Liver (tissue), 7 donors: ENCODE measurements at regions not wholly inside any gene's neighbourhood (a gene's known extent, or its start where the extent isn't known, plus 50 kb on each side); places are given as distances from the start of the nearest gene placed in this dataset.

Source experiments
- DNase-seq: peaks from one replicate; pipeline ENCODE4 v3.0.0-alpha.2; 2017; ENCODE audit warnings: low spot score
- H3K27ac ChIP-seq, 2 donors: one replicate each; pipeline ENCODE4 v1.7.0; 2013; ENCODE audit warnings: inconsistent platforms in 2 of 2, low read length in 2 of 2, control low read depth in 1 of 2, low read depth in 1 of 2, mild to moderate bottlenecking in 1 of 2
- H3K27me3 ChIP-seq, 4 donors: one replicate each; pipeline versions ENCODE4 v1.6.1 to v1.7.0; 2013; ENCODE audit warnings: low read length in 3 of 4, inconsistent platforms in 1 of 4, mild to moderate bottlenecking in 1 of 4, moderate library complexity in 1 of 4; ENCODE audit not compliant: control insufficient read depth in 4 of 4, insufficient read depth in 4 of 4
- H3K36me3 ChIP-seq, 4 donors: one replicate each; pipeline versions ENCODE4 v1.6.1 to v1.7.0; 2013; ENCODE audit warnings: low read length in 3 of 4, mild to moderate bottlenecking in 3 of 4, low read depth in 1 of 4, moderate library complexity in 1 of 4; ENCODE audit not compliant: control insufficient read depth in 4 of 4, insufficient read depth in 3 of 4
- H3K4me1 ChIP-seq, 4 donors: one replicate each; pipeline versions ENCODE4 v1.6.1 to v1.7.0; 2013; ENCODE audit warnings: low read length in 3 of 4, mild to moderate bottlenecking in 3 of 4, moderate library complexity in 1 of 4; ENCODE audit not compliant: control insufficient read depth in 4 of 4, insufficient read depth in 4 of 4
- H3K4me3 ChIP-seq, 3 donors: one replicate each; pipeline versions ENCODE4 v1.6.1 to v1.7.0; 2013; ENCODE audit warnings: low read length in 3 of 3, control low read depth in 1 of 3, low read depth in 1 of 3, mild to moderate bottlenecking in 1 of 3
- H3K9ac ChIP-seq, 2 donors: one replicate each; pipeline ENCODE4 v1.7.0; 2013; ENCODE audit warnings: low read length in 2 of 2, mild to moderate bottlenecking in 2 of 2, moderate library complexity in 2 of 2, control low read depth in 1 of 2, low read depth in 1 of 2
- H3K9me3 ChIP-seq, 4 donors: one replicate each; pipeline versions ENCODE4 v1.6.1 to v1.7.0; 2013; ENCODE audit warnings: low read length in 3 of 4; ENCODE audit not compliant: control insufficient read depth in 4 of 4
- CTCF ChIP-seq: fragments of 150-350 bp; IDR thresholded peaks from 2 replicates; pipeline ENCODE4 v1.5.1; 2017; ENCODE audit warnings: improper control_type of control experiment, low read depth, low read length; ENCODE audit not compliant: missing input control
- FOXA2 ChIP-seq: IDR thresholded peaks from 2 replicates; pipeline ENCODE4 v1.6.1; 2016; ENCODE audit warnings: antibody characterized with exemption
- GABPA ChIP-seq, 2 donors: IDR thresholded peaks in 1 of 2; conservative IDR thresholded peaks in 1 of 2; 2 replicates each; pipeline ENCODE4 v1.6.1; 2016; ENCODE audit warnings: antibody characterized with exemption in 2 of 2, mild to moderate bottlenecking in 1 of 2, moderate library complexity in 1 of 2
- HNF4A ChIP-seq, 2 donors: conservative IDR thresholded peaks; 2 replicates each; pipeline ENCODE4 v1.6.1; 2016; ENCODE audit warnings: antibody characterized with exemption in 2 of 2, mild to moderate bottlenecking in 2 of 2
- HNF4G ChIP-seq: IDR thresholded peaks from 2 replicates; pipeline ENCODE4 v1.6.1; 2016; ENCODE audit warnings: antibody characterized with exemption
- MAX ChIP-seq: IDR thresholded peaks from 2 replicates; pipeline ENCODE4 v1.6.1; 2016; ENCODE audit warnings: antibody characterized with exemption
- NR2F2 ChIP-seq: IDR thresholded peaks from 2 replicates; pipeline ENCODE4 v1.6.1; 2016; ENCODE audit warnings: antibody characterized with exemption
- RAD21 ChIP-seq, 2 donors: IDR thresholded peaks; 2 replicates each; pipeline ENCODE4 v1.6.1; 2016; ENCODE audit warnings: antibody characterized with exemption in 2 of 2, mild to moderate bottlenecking in 2 of 2
- REST ChIP-seq: IDR thresholded peaks from 2 replicates; pipeline ENCODE4 v1.6.1; 2016; ENCODE audit warnings: antibody characterized with exemption, mild to moderate bottlenecking
- RXRA ChIP-seq, 2 donors: IDR thresholded peaks; 2 replicates each; pipeline ENCODE4 v1.6.1; 2017 to 2018; ENCODE audit warnings: antibody characterized with exemption in 2 of 2, mild to moderate bottlenecking in 1 of 2
- YY1 ChIP-seq: IDR thresholded peaks from 2 replicates; pipeline ENCODE4 v1.6.1; 2016; ENCODE audit warnings: antibody characterized with exemption, mild to moderate bottlenecking
- ZBTB33 ChIP-seq: IDR thresholded peaks from 2 replicates; pipeline ENCODE4 v1.6.1; 2016; ENCODE audit warnings: antibody characterized with exemption
- donor health status: healthy.
- donor health status: healthy.
- donor health status: healthy.
- donor health status: healthy.

- TF ChIP-seq CTCF, result no peak
- no peak for TF ChIP-seq FOXA2
- TF ChIP-seq RXRA (IDR thresholded peaks at IDR 0.05), result no peak
- no peak for TF ChIP-seq ZBTB33
- no peak for TF ChIP-seq GABPA (IDR thresholded peaks at IDR 0.05 in 1 of 2, conservative IDR thresholded peaks at IDR 0.05 in 1 of 2)
These were observed 763.9 kb upstream of the COBL start (continued) for GRCh38 chr7:52080493-52080892.

- H3K27me3 ChIP-seq, result no peaks in the 10 kb centered on the region
- no peak overlapping the region for H3K4me3 ChIP-seq
- no peak overlapping the region for H3K9ac ChIP-seq
- H3K27ac ChIP-seq, result no peak overlapping the region
- no peaks in the 10 kb centered on the region for H3K36me3 ChIP-seq
- TF ChIP-seq NR2F2, result no peak
- TF ChIP-seq YY1, result no peak
- TF ChIP-seq REST, result no peak
- TF ChIP-seq ZBTB33, result no peak
- no peak for TF ChIP-seq RAD21 (IDR thresholded peaks at IDR 0.05)
- no peak for TF ChIP-seq MAX
- no peak for TF ChIP-seq GABPA (IDR thresholded peaks at IDR 0.05 in 1 of 2, conservative IDR thresholded peaks at IDR 0.05 in 1 of 2)
- TF ChIP-seq HNF4A (conservative IDR thresholded peaks at IDR 0.05), result no peak
- TF ChIP-seq HNF4G, result no peak
- no peak for TF ChIP-seq FOXA2
- H3K4me1 ChIP-seq, result no peaks in the 10 kb centered on the region
- DNase-seq, result no peak
- H3K9me3 ChIP-seq, result no peaks in the 10 kb centered on the region
These were observed 763.1 kb upstream of the COBL start for GRCh38 chr7:52079726-52080125.
